SK-N-SH treated with all-trans-retinoic acid at 6 μM for 48 hours (cell line): ENCODE measurements at regions not wholly inside any gene's neighbourhood (a gene's known extent, or its start where the extent isn't known, plus 50 kb on each side); places are given as distances from the start of the nearest gene placed in this dataset.

Source experiments
- ATAC-seq: fragments of 200-7000 bp; cut with Tn5 transposase; 3 replicates; pipeline ENCODE4 v1.9.1; 2020; ENCODE audit warnings: mild to moderate bottlenecking, moderate library complexity
- BACH2 ChIP-seq: fragments of 250-450 bp; sonication (Bioruptor Pico); IDR thresholded peaks from 2 replicates; pipeline ENCODE4 v1.9.0; 2021; ENCODE audit warnings: mild to moderate bottlenecking, borderline replicate concordance
- CSDC2 ChIP-seq: fragments of 250-450 bp; sonication (Bioruptor Pico); IDR thresholded peaks from 2 replicates; pipeline ENCODE4 v1.5.0; 2020; ENCODE audit warnings: mild to moderate bottlenecking, moderate library complexity
- ESRRG ChIP-seq: fragments of 250-450 bp; sonication (Bioruptor Pico); IDR thresholded peaks from 2 replicates; pipeline ENCODE4 v1.6.1; 2021; ENCODE audit warnings: mild to moderate bottlenecking
- GLIS3 ChIP-seq: fragments of 250-450 bp; sonication (Bioruptor Pico); IDR thresholded peaks from 2 replicates; pipeline ENCODE4 v1.5.0; 2020; ENCODE audit warnings: mild to moderate bottlenecking, moderate library complexity
- ISL1 ChIP-seq: fragments of 250-450 bp; sonication (Bioruptor Pico); IDR thresholded peaks from 2 replicates; pipeline ENCODE4 v2.1.2; 2022; ENCODE audit warnings: mild to moderate bottlenecking, moderate library complexity
- OSR1 ChIP-seq: fragments of 250-450 bp; sonication (Bioruptor Pico); IDR thresholded peaks from 2 replicates; pipeline ENCODE4 v1.8.0; 2022; ENCODE audit warnings: moderate library complexity, mild to moderate bottlenecking, inconsistent platforms
- PPARA ChIP-seq: fragments of 250-450 bp; sonication (Bioruptor Pico); IDR thresholded peaks from 2 replicates; pipeline ENCODE4 v1.5.0; 2020; ENCODE audit warnings: mild to moderate bottlenecking, borderline replicate concordance
- RARB ChIP-seq: fragments of 250-450 bp; sonication (Bioruptor Pico); IDR thresholded peaks from 2 replicates; pipeline ENCODE4 v1.8.0; 2021; ENCODE audit warnings: mild to moderate bottlenecking, moderate library complexity
- SNAI2 ChIP-seq: fragments of 250-450 bp; sonication (Bioruptor Pico); IDR thresholded peaks from 2 replicates; pipeline ENCODE4 v1.5.0; 2020; ENCODE audit warnings: mild to moderate bottlenecking, moderate library complexity
- TCF4 ChIP-seq: fragments of 250-450 bp; sonication (Bioruptor Pico); IDR thresholded peaks from 2 replicates; pipeline ENCODE4 v1.8.0; 2021; ENCODE audit warnings: mild to moderate bottlenecking, moderate library complexity, borderline replicate concordance
- TOX ChIP-seq: fragments of 250-450 bp; sonication (Bioruptor Pico); IDR thresholded peaks from 2 replicates; pipeline ENCODE4 v1.8.0; 2021; ENCODE audit warnings: mild to moderate bottlenecking, moderate library complexity, borderline replicate concordance
- ZC3H10 ChIP-seq: fragments of 250-450 bp; sonication (Bioruptor Pico); IDR thresholded peaks from 2 replicates; pipeline ENCODE4 v1.5.1; 2021; ENCODE audit warnings: mild to moderate bottlenecking, moderate library complexity
- ZFP3 ChIP-seq: fragments of 250-450 bp; sonication (Bioruptor Pico); IDR thresholded peaks from 2 replicates; pipeline ENCODE4 v1.5.0; 2020; ENCODE audit warnings: mild to moderate bottlenecking, moderate library complexity
- ZFP30 ChIP-seq: fragments of 450-650 bp; formaldehyde crosslinking; IDR thresholded peaks from 2 replicates; pipeline ENCODE4 v1.5.0; 2022; ENCODE audit warnings: mild to moderate bottlenecking, moderate library complexity
- ZNF565 ChIP-seq: fragments of 450-650 bp; formaldehyde crosslinking; conservative IDR thresholded peaks from 2 replicates; pipeline ENCODE4 v1.5.0; 2020; ENCODE audit warnings: low read depth, mild to moderate bottlenecking, moderate library complexity
- ZNF70 ChIP-seq: fragments of 450-650 bp; formaldehyde crosslinking; IDR thresholded peaks from 2 replicates; pipeline ENCODE4 v1.5.0; 2020; ENCODE audit warnings: mild to moderate bottlenecking, moderate library complexity
- ZNF8 ChIP-seq: fragments of 450-650 bp; formaldehyde crosslinking; IDR thresholded peaks from 2 replicates; pipeline ENCODE4 v1.5.0; 2020; ENCODE audit warnings: mild to moderate bottlenecking, moderate library complexity
- TF ChIP-seq, protein P1 (sequence below): fragments of 250-450 bp; sonication (Bioruptor Pico); IDR thresholded peaks from 2 replicates; pipeline ENCODE4 v1.5.1; 2021; ENCODE audit warnings: mild to moderate bottlenecking, moderate library complexity
- TF ChIP-seq, protein P2 (sequence below): fragments of 250-450 bp; sonication (Bioruptor Pico); IDR thresholded peaks from 2 replicates; pipeline ENCODE4 v1.5.0; 2020; ENCODE audit warnings: mild to moderate bottlenecking, moderate library complexity
- TF ChIP-seq, protein P3 (sequence below): fragments of 250-450 bp; sonication (Bioruptor Pico); IDR thresholded peaks from 2 replicates; pipeline ENCODE4 v1.8.0; 2021; ENCODE audit warnings: low read depth, mild to moderate bottlenecking, moderate library complexity, borderline replicate concordance
- TF ChIP-seq, protein P4 (sequence below): fragments of 250-450 bp; sonication (Bioruptor Pico); IDR thresholded peaks from 2 replicates; pipeline ENCODE4 v1.5.1; 2020; ENCODE audit warnings: low read depth, mild to moderate bottlenecking, moderate library complexity

DNA sequence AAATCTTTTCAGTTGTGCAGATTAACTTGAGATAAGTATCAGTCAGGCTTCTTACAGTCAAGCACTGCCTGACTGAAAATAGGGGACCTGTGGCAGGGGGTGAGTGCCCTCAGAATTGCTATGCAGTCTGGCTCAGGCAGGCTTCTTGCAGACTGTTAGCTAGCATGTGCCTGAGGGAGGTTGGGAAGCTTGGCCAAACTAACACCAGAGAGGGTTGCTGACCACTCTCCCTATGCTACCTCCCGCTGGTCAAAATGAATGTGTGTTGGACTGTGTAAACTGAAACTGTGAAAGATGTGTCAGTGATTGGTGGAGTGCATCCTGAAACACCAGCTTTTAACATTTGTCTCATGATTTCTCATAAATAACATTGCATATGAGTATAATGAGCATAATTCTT lies 622.3 kb upstream of the IMPG1 start:
- TF ChIP-seq ZFP30 (CRISPR knock-in tag), result no peak
- TF ChIP-seq TOX (CRISPR knock-in tag), result no peak
- TF ChIP-seq, protein P1, sequence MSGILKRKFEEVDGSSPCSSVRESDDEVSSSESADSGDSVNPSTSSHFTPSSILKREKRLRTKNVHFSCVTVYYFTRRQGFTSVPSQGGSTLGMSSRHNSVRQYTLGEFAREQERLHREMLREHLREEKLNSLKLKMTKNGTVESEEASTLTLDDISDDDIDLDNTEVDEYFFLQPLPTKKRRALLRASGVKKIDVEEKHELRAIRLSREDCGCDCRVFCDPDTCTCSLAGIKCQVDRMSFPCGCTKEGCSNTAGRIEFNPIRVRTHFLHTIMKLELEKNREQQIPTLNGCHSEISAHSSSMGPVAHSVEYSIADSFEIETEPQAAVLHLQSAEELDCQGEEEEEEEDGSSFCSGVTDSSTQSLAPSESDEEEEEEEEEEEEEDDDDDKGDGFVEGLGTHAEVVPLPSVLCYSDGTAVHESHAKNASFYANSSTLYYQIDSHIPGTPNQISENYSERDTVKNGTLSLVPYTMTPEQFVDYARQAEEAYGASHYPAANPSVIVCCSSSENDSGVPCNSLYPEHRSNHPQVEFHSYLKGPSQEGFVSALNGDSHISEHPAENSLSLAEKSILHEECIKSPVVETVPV (CRISPR knock-in tag), result no peak
- TF ChIP-seq ISL1 (CRISPR knock-in tag), result no peak
- no peak for TF ChIP-seq ZNF8 (CRISPR knock-in tag)
- no peak for TF ChIP-seq GLIS3 (CRISPR knock-in tag)
- TF ChIP-seq ZNF70 (CRISPR knock-in tag), result no peak
- TF ChIP-seq OSR1 (CRISPR knock-in tag), result no peak
- no peak for TF ChIP-seq SNAI2 (CRISPR knock-in tag)
- no peak for TF ChIP-seq RARB (CRISPR knock-in tag)
- no peak for TF ChIP-seq TCF4 (CRISPR knock-in tag)
- TF ChIP-seq ZC3H10 (CRISPR knock-in tag), result no peak
- TF ChIP-seq, protein P2, sequence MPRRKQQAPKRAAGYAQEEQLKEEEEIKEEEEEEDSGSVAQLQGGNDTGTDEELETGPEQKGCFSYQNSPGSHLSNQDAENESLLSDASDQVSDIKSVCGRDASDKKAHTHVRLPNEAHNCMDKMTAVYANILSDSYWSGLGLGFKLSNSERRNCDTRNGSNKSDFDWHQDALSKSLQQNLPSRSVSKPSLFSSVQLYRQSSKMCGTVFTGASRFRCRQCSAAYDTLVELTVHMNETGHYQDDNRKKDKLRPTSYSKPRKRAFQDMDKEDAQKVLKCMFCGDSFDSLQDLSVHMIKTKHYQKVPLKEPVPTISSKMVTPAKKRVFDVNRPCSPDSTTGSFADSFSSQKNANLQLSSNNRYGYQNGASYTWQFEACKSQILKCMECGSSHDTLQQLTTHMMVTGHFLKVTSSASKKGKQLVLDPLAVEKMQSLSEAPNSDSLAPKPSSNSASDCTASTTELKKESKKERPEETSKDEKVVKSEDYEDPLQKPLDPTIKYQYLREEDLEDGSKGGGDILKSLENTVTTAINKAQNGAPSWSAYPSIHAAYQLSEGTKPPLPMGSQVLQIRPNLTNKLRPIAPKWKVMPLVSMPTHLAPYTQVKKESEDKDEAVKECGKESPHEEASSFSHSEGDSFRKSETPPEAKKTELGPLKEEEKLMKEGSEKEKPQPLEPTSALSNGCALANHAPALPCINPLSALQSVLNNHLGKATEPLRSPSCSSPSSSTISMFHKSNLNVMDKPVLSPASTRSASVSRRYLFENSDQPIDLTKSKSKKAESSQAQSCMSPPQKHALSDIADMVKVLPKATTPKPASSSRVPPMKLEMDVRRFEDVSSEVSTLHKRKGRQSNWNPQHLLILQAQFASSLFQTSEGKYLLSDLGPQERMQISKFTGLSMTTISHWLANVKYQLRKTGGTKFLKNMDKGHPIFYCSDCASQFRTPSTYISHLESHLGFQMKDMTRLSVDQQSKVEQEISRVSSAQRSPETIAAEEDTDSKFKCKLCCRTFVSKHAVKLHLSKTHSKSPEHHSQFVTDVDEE (CRISPR knock-in tag), result no peak
- TF ChIP-seq ESRRG (CRISPR knock-in tag), result no peak
- TF ChIP-seq, protein P3, sequence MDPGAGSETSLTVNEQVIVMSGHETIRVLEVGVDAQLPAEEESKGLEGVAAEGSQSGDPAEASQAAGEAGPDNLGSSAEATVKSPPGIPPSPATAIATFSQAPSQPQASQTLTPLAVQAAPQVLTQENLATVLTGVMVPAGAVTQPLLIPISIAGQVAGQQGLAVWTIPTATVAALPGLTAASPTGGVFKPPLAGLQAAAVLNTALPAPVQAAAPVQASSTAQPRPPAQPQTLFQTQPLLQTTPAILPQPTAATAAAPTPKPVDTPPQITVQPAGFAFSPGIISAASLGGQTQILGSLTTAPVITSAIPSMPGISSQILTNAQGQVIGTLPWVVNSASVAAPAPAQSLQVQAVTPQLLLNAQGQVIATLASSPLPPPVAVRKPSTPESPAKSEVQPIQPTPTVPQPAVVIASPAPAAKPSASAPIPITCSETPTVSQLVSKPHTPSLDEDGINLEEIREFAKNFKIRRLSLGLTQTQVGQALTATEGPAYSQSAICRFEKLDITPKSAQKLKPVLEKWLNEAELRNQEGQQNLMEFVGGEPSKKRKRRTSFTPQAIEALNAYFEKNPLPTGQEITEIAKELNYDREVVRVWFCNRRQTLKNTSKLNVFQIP (CRISPR knock-in tag), result no peak
- TF ChIP-seq ZNF565, result no peak
- no peak for TF ChIP-seq ZFP3 (CRISPR knock-in tag)
- no peak for TF ChIP-seq BACH2 (CRISPR knock-in tag)
- TF ChIP-seq, protein P4, sequence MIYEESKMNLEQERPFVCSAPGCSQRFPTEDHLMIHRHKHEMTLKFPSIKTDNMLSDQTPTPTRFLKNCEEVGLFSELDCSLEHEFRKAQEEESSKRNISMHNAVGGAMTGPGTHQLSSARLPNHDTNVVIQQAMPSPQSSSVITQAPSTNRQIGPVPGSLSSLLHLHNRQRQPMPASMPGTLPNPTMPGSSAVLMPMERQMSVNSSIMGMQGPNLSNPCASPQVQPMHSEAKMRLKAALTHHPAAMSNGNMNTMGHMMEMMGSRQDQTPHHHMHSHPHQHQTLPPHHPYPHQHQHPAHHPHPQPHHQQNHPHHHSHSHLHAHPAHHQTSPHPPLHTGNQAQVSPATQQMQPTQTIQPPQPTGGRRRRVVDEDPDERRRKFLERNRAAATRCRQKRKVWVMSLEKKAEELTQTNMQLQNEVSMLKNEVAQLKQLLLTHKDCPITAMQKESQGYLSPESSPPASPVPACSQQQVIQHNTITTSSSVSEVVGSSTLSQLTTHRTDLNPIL (CRISPR knock-in tag), result no peak
- no peak for TF ChIP-seq CSDC2 (CRISPR knock-in tag)
- TF ChIP-seq, all 23 proteins: peak for 0
- ATAC-seq, result no peak

DNA sequence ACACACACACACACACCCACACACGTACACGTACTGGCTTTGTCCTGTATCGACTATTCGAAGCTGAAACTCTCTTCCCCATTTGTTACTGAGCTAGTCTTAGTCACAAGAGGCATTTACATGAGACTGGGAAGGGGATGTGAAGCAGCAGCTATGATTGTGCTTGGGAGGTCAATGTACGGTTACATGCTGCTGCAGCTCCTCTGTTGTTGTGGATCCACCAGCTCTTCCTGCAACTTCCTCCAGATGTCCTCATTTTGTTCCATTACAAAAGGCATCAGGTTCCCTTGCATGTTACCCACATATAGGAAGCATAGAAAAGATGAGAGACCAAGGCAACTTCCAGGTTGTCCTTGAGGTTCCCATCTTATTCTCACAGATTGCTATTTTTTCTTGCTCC lies 612.4 kb upstream of the IMPG1 start:
- peak; percentile 62 for ATAC-seq
- TF ChIP-seq TOX (CRISPR knock-in tag) (no peak), ZNF70 (CRISPR knock-in tag) (no peak)

DNA sequence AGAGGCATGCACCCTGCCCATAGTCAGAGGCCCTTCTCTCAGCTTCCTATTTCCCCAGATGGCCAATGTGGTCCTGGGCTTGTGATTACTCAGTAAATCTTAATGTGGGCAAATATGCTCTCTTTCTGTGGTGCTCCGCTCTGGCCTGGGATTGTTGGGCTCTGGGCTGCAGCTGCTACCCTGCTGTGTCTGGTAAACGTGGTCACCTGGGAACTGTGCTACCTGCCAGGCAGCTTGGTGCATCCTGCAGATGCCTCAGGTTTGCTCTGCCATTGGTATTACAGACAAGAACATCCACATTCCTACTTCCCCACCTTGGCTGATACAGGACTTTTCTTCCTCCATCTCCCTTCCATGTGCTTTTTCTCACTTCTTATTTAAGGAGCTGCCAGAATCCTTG lies 611.5 kb upstream of the IMPG1 start:
- no peak for TF ChIP-seq OSR1 (CRISPR knock-in tag)
- TF ChIP-seq TCF4 (CRISPR knock-in tag), result no peak
- no peak for TF ChIP-seq PPARA (CRISPR knock-in tag)
- no peak for TF ChIP-seq ZFP30 (CRISPR knock-in tag)
- TF ChIP-seq, protein P4 (CRISPR knock-in tag), result no peak
- TF ChIP-seq, protein P3 (CRISPR knock-in tag), result no peak
- no peak for ATAC-seq
